SK-N-SH treated with all-trans-retinoic acid at 6 μM for 48 hours (cell line): ENCODE measurements at regions not wholly inside any gene's neighbourhood (a gene's known extent, or its start where the extent isn't known, plus 50 kb on each side); places are given as distances from the start of the nearest gene placed in this dataset.

ENCODE experiments used
- ARNTL ChIP-seq: fragments of 450-650 bp; formaldehyde crosslinking; IDR thresholded peaks from 2 replicates; pipeline ENCODE4 v1.5.0; 2020; ENCODE audit warnings: low read depth, mild to moderate bottlenecking, moderate library complexity, borderline replicate concordance
- ESRRG ChIP-seq: fragments of 250-450 bp; sonication (Bioruptor Pico); IDR thresholded peaks from 2 replicates; pipeline ENCODE4 v1.6.1; 2021; ENCODE audit warnings: mild to moderate bottlenecking
- ISL1 ChIP-seq: fragments of 250-450 bp; sonication (Bioruptor Pico); IDR thresholded peaks from 2 replicates; pipeline ENCODE4 v2.1.2; 2022; ENCODE audit warnings: mild to moderate bottlenecking, moderate library complexity
- POU6F1 ChIP-seq: fragments of 250-450 bp; sonication (Bioruptor Pico); IDR thresholded peaks from 2 replicates; pipeline ENCODE4 v1.8.0; 2021; ENCODE audit warnings: low read depth, mild to moderate bottlenecking, moderate library complexity, borderline replicate concordance
- PPARA ChIP-seq: fragments of 250-450 bp; sonication (Bioruptor Pico); IDR thresholded peaks from 2 replicates; pipeline ENCODE4 v1.5.0; 2020; ENCODE audit warnings: mild to moderate bottlenecking, borderline replicate concordance
- SNAI2 ChIP-seq: fragments of 250-450 bp; sonication (Bioruptor Pico); IDR thresholded peaks from 2 replicates; pipeline ENCODE4 v1.5.0; 2020; ENCODE audit warnings: mild to moderate bottlenecking, moderate library complexity
- TCF4 ChIP-seq: fragments of 250-450 bp; sonication (Bioruptor Pico); IDR thresholded peaks from 2 replicates; pipeline ENCODE4 v1.8.0; 2021; ENCODE audit warnings: mild to moderate bottlenecking, moderate library complexity, borderline replicate concordance
- ZC3H10 ChIP-seq: fragments of 250-450 bp; sonication (Bioruptor Pico); IDR thresholded peaks from 2 replicates; pipeline ENCODE4 v1.5.1; 2021; ENCODE audit warnings: mild to moderate bottlenecking, moderate library complexity
- ZFP3 ChIP-seq: fragments of 250-450 bp; sonication (Bioruptor Pico); IDR thresholded peaks from 2 replicates; pipeline ENCODE4 v1.5.0; 2020; ENCODE audit warnings: mild to moderate bottlenecking, moderate library complexity

- TF ChIP-seq ESRRG (CRISPR knock-in tag): no peak
- no peak for TF ChIP-seq ZFP3 (CRISPR knock-in tag)
- TF ChIP-seq SNAI2 (CRISPR knock-in tag): no peak
- TF ChIP-seq ZC3H10 (CRISPR knock-in tag): no peak
- TF ChIP-seq ISL1: no peak
- TF ChIP-seq PPARA (CRISPR knock-in tag): no peak
- TF ChIP-seq POU6F1 (CRISPR knock-in tag): no peak
- no peak for TF ChIP-seq TCF4 (CRISPR knock-in tag)
- no peak for TF ChIP-seq ARNTL (CRISPR knock-in tag)
Measured at GRCh38 chr14:65210822-65211182, 108.5 kb upstream of the MAX start.
